ENCODE measurements at regions not wholly inside any gene's neighbourhood (a gene's known extent, or its start where the extent isn't known, plus 50 kb on each side); places are given as distances from the start of the nearest gene placed in this dataset.

DNA sequence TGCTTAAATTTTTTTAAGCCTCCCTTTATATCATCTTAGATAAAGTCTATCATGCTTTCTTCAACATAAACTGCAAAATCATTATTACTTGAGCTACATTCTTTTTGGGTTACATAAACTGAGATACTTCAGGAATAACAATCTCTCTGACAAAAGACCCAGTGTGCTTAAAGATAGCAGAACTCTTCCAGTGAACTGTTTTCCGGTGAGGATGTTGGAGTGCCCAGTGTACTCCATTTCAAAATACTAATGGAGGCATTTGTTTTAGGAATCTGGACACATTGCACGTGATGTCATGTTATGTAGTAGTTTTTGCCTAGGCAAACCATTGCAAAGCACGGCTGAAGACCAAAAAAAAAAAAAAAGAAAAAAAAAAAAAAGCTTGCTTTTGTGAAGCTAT, 388.2 kb upstream of the CELF2 start:
- H3K4me3 ChIP-seq: no peak overlapping the region
- H3K9me2 ChIP-seq (replicated peaks; ENCODE audit: insufficient read depth): no peaks in the 10 kb centered on the region
- WGBS (ENCODE audit: low lambda C conversion rate, missing lambda C conversion rate): 75% methylated on average over 3 of the region's 3 CpGs
- H2AFZ ChIP-seq: no peak overlapping the region
- H3K9me3 ChIP-seq (ENCODE audit: low read depth): no peaks in the 10 kb centered on the region
- TF ChIP-seq, protein P1, sequence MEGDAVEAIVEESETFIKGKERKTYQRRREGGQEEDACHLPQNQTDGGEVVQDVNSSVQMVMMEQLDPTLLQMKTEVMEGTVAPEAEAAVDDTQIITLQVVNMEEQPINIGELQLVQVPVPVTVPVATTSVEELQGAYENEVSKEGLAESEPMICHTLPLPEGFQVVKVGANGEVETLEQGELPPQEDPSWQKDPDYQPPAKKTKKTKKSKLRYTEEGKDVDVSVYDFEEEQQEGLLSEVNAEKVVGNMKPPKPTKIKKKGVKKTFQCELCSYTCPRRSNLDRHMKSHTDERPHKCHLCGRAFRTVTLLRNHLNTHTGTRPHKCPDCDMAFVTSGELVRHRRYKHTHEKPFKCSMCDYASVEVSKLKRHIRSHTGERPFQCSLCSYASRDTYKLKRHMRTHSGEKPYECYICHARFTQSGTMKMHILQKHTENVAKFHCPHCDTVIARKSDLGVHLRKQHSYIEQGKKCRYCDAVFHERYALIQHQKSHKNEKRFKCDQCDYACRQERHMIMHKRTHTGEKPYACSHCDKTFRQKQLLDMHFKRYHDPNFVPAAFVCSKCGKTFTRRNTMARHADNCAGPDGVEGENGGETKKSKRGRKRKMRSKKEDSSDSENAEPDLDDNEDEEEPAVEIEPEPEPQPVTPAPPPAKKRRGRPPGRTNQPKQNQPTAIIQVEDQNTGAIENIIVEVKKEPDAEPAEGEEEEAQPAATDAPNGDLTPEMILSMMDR (IDR thresholded peaks at IDR 0.05; ENCODE audit: poor library complexity): no peak
- TF ChIP-seq EZH2 (IDR thresholded peaks at IDR 0.05; ENCODE audit: borderline replicate concordance) (no peak), EZH2phosphoT487 (IDR thresholded peaks at IDR 0.05; ENCODE audit: low read depth, severe bottlenecking, unreplicated experiment) (no peak)
- no peaks in the 10 kb centered on the region for H3K4me1 ChIP-seq (ENCODE audit: insufficient read depth)
- H3K27ac ChIP-seq: no peak overlapping the region
- H3K79me2 ChIP-seq: no peaks in the 10 kb centered on the region
- H3K36me3 ChIP-seq (replicated peaks; ENCODE audit: insufficient read depth, low read depth): no peaks in the 10 kb centered on the region
- no peak overlapping the region for H3K4me2 ChIP-seq
- H3K27me3 ChIP-seq: no peaks in the 10 kb centered on the region
- no peaks in the 10 kb centered on the region for H4K20me1 ChIP-seq (ENCODE audit: insufficient read depth, poor library complexity, severe bottlenecking)
- no peak for DNase-seq (ENCODE audit: low spot score)

DNA sequence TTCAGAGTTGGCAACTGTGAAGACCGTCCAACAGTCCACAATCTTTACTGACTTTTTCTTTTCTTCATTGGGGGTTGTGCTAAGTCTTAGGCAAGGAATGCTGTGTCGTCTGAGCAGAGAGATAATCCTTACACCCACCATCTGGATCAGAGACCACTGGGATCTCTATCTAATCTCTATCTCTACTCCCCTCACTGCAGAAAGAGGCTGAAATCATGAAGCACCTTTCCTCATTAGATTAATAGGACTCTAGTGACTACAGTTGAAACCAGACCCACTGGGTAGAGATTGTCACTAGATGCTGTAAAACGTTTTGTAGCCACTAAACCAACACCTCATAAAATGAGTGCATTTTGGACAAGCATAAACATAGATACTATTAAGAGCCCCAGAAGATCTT, 387.4 kb upstream of the CELF2 start:
- no peak overlapping the region for H3K27ac ChIP-seq
- H3K4me3 ChIP-seq: no peak overlapping the region
- H3K79me2 ChIP-seq: no peaks in the 10 kb centered on the region
- 39% methylated on average over 3 of the region's 3 CpGs for WGBS (ENCODE audit: low lambda C conversion rate, missing lambda C conversion rate)
- H3K36me3 ChIP-seq (replicated peaks; ENCODE audit: insufficient read depth, low read depth): no peaks in the 10 kb centered on the region
- no peak for TF ChIP-seq EZH2phosphoT487 (IDR thresholded peaks at IDR 0.05; ENCODE audit: low read depth, severe bottlenecking, unreplicated experiment)
- TF ChIP-seq, protein P1 (IDR thresholded peaks at IDR 0.05; ENCODE audit: poor library complexity): no peak
- no peak for TF ChIP-seq EZH2 (IDR thresholded peaks at IDR 0.05; ENCODE audit: borderline replicate concordance)
- H4K20me1 ChIP-seq (ENCODE audit: insufficient read depth, poor library complexity, severe bottlenecking): no peaks in the 10 kb centered on the region
- no peak overlapping the region for H3K4me2 ChIP-seq
- no peaks in the 10 kb centered on the region for H3K27me3 ChIP-seq
- H2AFZ ChIP-seq: no peak overlapping the region
- no peak for DNase-seq (ENCODE audit: low spot score)
- H3K9me3 ChIP-seq (ENCODE audit: low read depth): no peaks in the 10 kb centered on the region
- no peaks in the 10 kb centered on the region for H3K9me2 ChIP-seq (replicated peaks; ENCODE audit: insufficient read depth)
- no peaks in the 10 kb centered on the region for H3K4me1 ChIP-seq (ENCODE audit: insufficient read depth)

DNA sequence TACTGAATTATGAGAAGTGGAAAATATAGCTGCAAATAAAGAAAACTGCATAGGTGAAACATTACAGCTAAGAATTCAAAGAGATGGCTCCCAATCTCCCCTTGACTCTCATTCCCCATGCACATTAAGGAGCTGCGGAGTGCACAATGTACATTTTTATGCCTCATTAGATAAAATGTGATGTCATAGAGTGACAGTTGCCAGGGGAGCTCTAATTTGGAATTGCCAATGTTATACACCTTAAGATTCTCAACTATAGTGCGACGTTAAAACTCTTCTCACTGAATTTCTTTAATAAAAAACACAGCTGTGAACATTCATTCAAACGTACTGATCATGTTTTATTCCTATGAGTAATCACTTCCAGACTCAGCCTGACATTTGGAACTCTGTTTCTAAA, 386.9 kb upstream of the CELF2 start:
- Histone ChIP-seq H3K4me1 (ENCODE audit: insufficient read depth) (no peaks in the 10 kb centered on the region), H3K27me3 (no peaks in the 10 kb centered on the region), H3K4me2 (no peak overlapping the region), H3K27ac (no peak overlapping the region), H3K79me2 (no peaks in the 10 kb centered on the region), H3K36me3 (replicated peaks; ENCODE audit: insufficient read depth, low read depth) (no peaks in the 10 kb centered on the region), H3K4me3 (no peak overlapping the region), H3K9me3 (ENCODE audit: low read depth) (no peaks in the 10 kb centered on the region), H3K9me2 (replicated peaks; ENCODE audit: insufficient read depth) (no peaks in the 10 kb centered on the region), H2AFZ (no peak overlapping the region), H4K20me1 (ENCODE audit: insufficient read depth, poor library complexity, severe bottlenecking) (no peaks in the 10 kb centered on the region)
- WGBS (ENCODE audit: low lambda C conversion rate, missing lambda C conversion rate): 66% methylated on average over 4 of the region's 4 CpGs
- TF ChIP-seq EZH2phosphoT487 (IDR thresholded peaks at IDR 0.05; ENCODE audit: low read depth, severe bottlenecking, unreplicated experiment) (no peak), EZH2 (IDR thresholded peaks at IDR 0.05; ENCODE audit: borderline replicate concordance) (no peak)
- TF ChIP-seq, protein P1 (IDR thresholded peaks at IDR 0.05; ENCODE audit: poor library complexity): no peak
- no peak for DNase-seq (ENCODE audit: low spot score)

DNA sequence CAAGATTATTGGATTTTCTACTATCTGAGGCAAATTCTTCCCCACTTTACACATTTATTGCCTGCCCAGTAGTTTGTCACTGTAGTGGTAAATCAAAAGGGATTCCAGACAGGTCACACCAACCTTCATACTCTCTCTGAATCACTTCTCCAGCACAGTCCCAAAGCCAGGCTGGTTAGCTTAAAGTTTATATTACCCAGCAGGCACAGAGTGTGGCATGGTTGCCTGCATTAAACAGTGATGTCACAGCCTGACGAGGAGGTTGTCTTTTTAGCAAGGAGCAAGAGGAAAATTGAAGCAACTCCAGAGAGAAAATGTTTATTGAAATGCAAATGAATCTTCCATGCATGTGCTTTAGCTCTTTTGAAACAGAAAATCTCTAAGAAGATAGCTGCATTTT, 375.5 kb upstream of the CELF2 start:
- Histone ChIP-seq H3K4me1 (ENCODE audit: insufficient read depth) (no peaks in the 10 kb centered on the region), H3K9me3 (ENCODE audit: low read depth) (no peaks in the 10 kb centered on the region), H3K79me2 (no peaks in the 10 kb centered on the region), H3K27me3 (no peaks in the 10 kb centered on the region), H3K27ac (no peak overlapping the region), H3K4me3 (no peak overlapping the region), H2AFZ (no peak overlapping the region), H3K4me2 (no peak overlapping the region), H4K20me1 (ENCODE audit: insufficient read depth, poor library complexity, severe bottlenecking) (no peaks in the 10 kb centered on the region), H3K36me3 (replicated peaks; ENCODE audit: insufficient read depth, low read depth) (no peaks in the 10 kb centered on the region), H3K9me2 (replicated peaks; ENCODE audit: insufficient read depth) (no peaks in the 10 kb centered on the region)
- whole genome bisulfite sequencing (ENCODE audit: low lambda C conversion rate, missing lambda C conversion rate): 30% methylated on average over 1 of the region's 1 CpG
- TF ChIP-seq EZH2phosphoT487 (IDR thresholded peaks at IDR 0.05; ENCODE audit: low read depth, severe bottlenecking, unreplicated experiment) (no peak), EZH2 (IDR thresholded peaks at IDR 0.05; ENCODE audit: borderline replicate concordance) (no peak)
- TF ChIP-seq, protein P1 (IDR thresholded peaks at IDR 0.05; ENCODE audit: poor library complexity): no peak
- no peak for DNase-seq (ENCODE audit: low spot score)
